CD4-positive, alpha-beta memory T cell (primary cell): ENCODE measurements at regions not wholly inside any gene's neighbourhood (a gene's known extent, or its start where the extent isn't known, plus 50 kb on each side); places are given as distances from the start of the nearest gene placed in this dataset.

ENCODE experiments used
- CTCF ChIA-PET: fragments of 350-600 bp; sonication (Branson Sonifier 250); formaldehyde crosslinking; loops from one replicate; lab custom pipeline; 2021; ENCODE audit warnings: inconsistent platforms; ENCODE audit not compliant: partially characterized antibody; lab: Charles Lee
- POLR2A ChIA-PET: fragments of 350-600 bp; sonication (Branson Sonifier 250); formaldehyde crosslinking; loops from one replicate; lab custom pipeline; 2021; ENCODE audit not compliant: partially characterized antibody; lab: Charles Lee
- DNase-seq, 5 donors: peaks; one replicate each; pipeline versions ENCODE4 v3.0.0 to v3.0.0-alpha.2; 2020 to 2022; ENCODE audit warnings: mixed read lengths in 1 of 5
- H3K27ac ChIP-seq: one replicate; pipeline ENCODE4 v1.7.0; 2013; ENCODE audit warnings: low read depth, low read length
- H3K27me3 ChIP-seq: 2 replicates; pipeline ENCODE4 v1.7.0; 2013; ENCODE audit warnings: mild to moderate bottlenecking, low read length, moderate library complexity; ENCODE audit not compliant: insufficient read depth
- H3K36me3 ChIP-seq: 2 replicates; pipeline ENCODE4 v1.7.0; 2013; ENCODE audit warnings: mild to moderate bottlenecking, low read length, moderate library complexity; ENCODE audit not compliant: insufficient read depth
- H3K4me1 ChIP-seq: 2 replicates; pipeline ENCODE4 v1.7.0; 2013; ENCODE audit warnings: mild to moderate bottlenecking, low read length, moderate library complexity; ENCODE audit not compliant: insufficient read depth
- H3K4me3 ChIP-seq, 2 donors: one replicate each; pipeline ENCODE4 v1.7.0; 2013; ENCODE audit warnings: low read length in 2 of 2, mild to moderate bottlenecking in 1 of 2
- H3K9me3 ChIP-seq, 2 donors: one replicate each; pipeline ENCODE4 v1.7.0; 2013; ENCODE audit warnings: low read length in 2 of 2, control low read depth in 1 of 2; ENCODE audit not compliant: control insufficient read depth in 1 of 2
- H3K27ac Mint-ChIP-seq, 7 donors: one replicate each; pipeline ENCODE4 v1.8.0; 2020 to 2021; ENCODE audit warnings: mixed read lengths in 7 of 7, mild to moderate bottlenecking in 6 of 7, inconsistent platforms in 3 of 7, moderate library complexity in 3 of 7
- H3K27me3 Mint-ChIP-seq, 2 donors: one replicate each; pipeline ENCODE4 v1.8.0; 2020 to 2021; ENCODE audit warnings: mixed read lengths in 2 of 2
- H3K36me3 Mint-ChIP-seq, 2 donors: one replicate each; pipeline ENCODE4 v1.8.0; 2020 to 2021; ENCODE audit warnings: mixed read lengths in 2 of 2, inconsistent platforms in 1 of 2, mild to moderate bottlenecking in 1 of 2
- H3K4me1 Mint-ChIP-seq, 4 donors: one replicate each; pipeline ENCODE4 v1.8.0; 2020 to 2021; ENCODE audit warnings: mixed read lengths in 4 of 4, mild to moderate bottlenecking in 1 of 4
- H3K4me3 Mint-ChIP-seq, 8 donors: one replicate each; pipeline ENCODE4 v1.8.0; 2020 to 2021; ENCODE audit warnings: mixed read lengths in 8 of 8, mild to moderate bottlenecking in 7 of 8, moderate library complexity in 6 of 8, inconsistent platforms in 3 of 8
- H3K9me3 Mint-ChIP-seq, 8 donors: one replicate each; pipeline ENCODE4 v1.8.0; 2020 to 2021; ENCODE audit warnings: mixed read lengths in 8 of 8, mild to moderate bottlenecking in 5 of 8, inconsistent platforms in 3 of 8, moderate library complexity in 1 of 8
- intact Hi-C: fragments of 100-400 bp; cut with micrococcal nuclease; formaldehyde crosslinking; loops from one replicate; pipeline ENCODE4 v1.15.1; 2023

DNA sequence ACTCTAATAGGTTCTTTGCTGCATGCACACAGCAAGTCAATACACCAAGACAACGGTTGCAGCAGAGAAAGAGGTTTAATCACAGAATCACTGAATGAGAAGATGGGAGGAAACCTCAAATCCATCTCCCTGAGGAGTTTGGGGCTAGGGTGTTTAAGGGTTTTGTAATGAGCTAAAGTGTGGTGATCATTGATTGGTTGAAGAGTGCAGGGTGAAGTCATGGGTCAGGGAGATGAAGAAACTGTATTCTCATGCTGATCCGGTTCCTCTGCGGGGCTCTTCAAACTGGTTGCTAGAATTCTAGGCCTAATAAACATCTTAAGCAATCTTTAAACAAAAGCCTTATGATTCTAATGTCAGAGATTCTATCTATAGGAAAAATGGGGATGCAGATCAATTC, 432.5 kb upstream of the FAM47C start:
- Mint-ChIP-seq H3K4me1 (no peaks in the 10 kb centered on the region), H3K27ac (no peak overlapping the region), H3K36me3 (no peaks in the 10 kb centered on the region), H3K9me3 (peaks cover 0 to 5% (median 0%) of the 10 kb centered on the region in 8 donors), H3K4me3 (no peak overlapping the region), H3K27me3 (no peaks in the 10 kb centered on the region)
- no peaks in the 10 kb centered on the region for H3K4me1 ChIP-seq
- no peak overlapping the region for H3K4me3 ChIP-seq
- POLR2A ChIA-PET: no interaction called here
- no peak for DNase-seq
- H3K27ac ChIP-seq: no peak overlapping the region
- intact Hi-C loops: no loop called here
- H3K9me3 ChIP-seq: no peaks in the 10 kb centered on the region
- no peaks in the 10 kb centered on the region for H3K36me3 ChIP-seq
- no peaks in the 10 kb centered on the region for H3K27me3 ChIP-seq
- CTCF ChIA-PET: no interaction called here

DNA sequence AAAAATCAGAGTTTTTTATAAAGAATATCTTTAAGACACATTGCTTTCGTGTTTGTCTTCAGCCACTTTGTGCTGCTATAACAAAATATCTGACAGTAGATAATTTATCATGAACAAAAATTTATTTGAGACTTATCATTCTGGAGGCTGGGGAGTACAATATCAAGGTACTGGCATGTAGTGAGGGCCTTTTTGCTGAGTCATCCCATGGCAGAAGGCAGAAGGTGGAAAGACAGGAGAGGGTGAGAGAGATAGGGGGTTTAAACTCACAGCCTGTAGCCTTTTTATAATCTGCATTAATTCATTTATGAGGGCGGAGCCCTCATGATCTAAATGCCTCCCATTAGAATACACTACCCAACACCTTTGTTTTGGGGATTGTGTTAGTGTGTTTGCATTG, 431.2 kb upstream of the FAM47C start:
- POLR2A ChIA-PET: no interaction called here
- Mint-ChIP-seq H3K27me3 (no peaks in the 10 kb centered on the region), H3K4me3 (no peak overlapping the region), H3K4me1 (no peaks in the 10 kb centered on the region), H3K9me3 (peaks cover 0 to 4% (median 0%) of the 10 kb centered on the region in 8 donors), H3K27ac (peak overlapping the region in 1 of 7 donors; percentile 60), H3K36me3 (no peaks in the 10 kb centered on the region)
- Histone ChIP-seq H3K27me3 (no peaks in the 10 kb centered on the region), H3K9me3 (no peaks in the 10 kb centered on the region), H3K36me3 (no peaks in the 10 kb centered on the region), H3K27ac (no peak overlapping the region), H3K4me3 (no peak overlapping the region), H3K4me1 (no peaks in the 10 kb centered on the region)
- CTCF ChIA-PET: no interaction called here
- intact Hi-C loops: no loop called here
- no peak for DNase-seq

DNA sequence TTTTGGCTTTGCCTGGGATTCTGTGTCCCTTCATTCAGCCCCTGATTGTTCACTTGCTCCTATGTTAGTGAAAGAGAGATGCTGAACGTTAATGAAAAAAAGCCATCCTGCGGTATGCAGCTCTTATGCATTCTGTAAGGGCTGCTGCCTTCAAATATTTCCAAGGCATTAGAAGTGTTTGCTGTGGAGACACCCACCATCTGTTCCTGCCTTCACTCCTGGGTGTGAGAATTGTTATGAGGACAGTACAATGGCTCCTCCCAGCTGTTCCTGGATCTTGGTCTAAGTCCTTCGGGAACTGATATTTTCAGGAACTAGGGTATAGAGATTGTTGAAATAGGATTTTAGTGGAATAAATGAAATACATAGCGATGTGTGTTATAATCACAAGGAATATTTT, 427.1 kb upstream of the FAM47C start:
- Mint-ChIP-seq H3K4me1 (no peaks in the 10 kb centered on the region), H3K9me3 (peaks cover 0 to 5% (median 0%) of the 10 kb centered on the region in 8 donors), H3K27me3 (no peaks in the 10 kb centered on the region), H3K27ac (no peak overlapping the region), H3K36me3 (no peaks in the 10 kb centered on the region), H3K4me3 (no peak overlapping the region)
- no peak for DNase-seq
- intact Hi-C loops: no loop called here
- H3K27ac ChIP-seq: no peak overlapping the region
- no peaks in the 10 kb centered on the region for H3K27me3 ChIP-seq
- ChIA-PET POLR2A (no interaction called here), CTCF (no interaction called here)
- no peaks in the 10 kb centered on the region for H3K36me3 ChIP-seq
- no peak overlapping the region for H3K4me3 ChIP-seq
- no peaks in the 10 kb centered on the region for H3K4me1 ChIP-seq
- H3K9me3 ChIP-seq: no peaks in the 10 kb centered on the region

DNA sequence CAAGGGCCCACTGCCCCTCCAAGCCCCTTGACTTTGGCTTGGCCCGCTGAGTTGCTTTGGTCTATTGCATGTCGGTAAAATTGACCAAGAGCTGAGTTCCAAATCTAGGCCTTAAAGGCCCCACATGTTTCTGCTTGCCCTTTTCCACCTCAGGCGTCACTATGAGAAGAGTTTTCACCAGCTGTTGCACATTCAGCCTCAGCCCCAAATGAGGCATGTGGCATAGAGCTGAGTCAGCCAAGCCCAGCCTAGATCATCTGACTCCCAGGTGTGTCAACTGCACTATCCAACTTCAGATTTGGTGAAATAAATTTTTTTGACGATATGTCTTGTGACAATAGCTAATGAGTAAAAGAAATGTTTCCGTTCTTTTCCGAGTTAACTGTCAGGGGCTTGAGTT, 424.5 kb upstream of the FAM47C start:
- POLR2A ChIA-PET: no interaction called here
- no peaks in the 10 kb centered on the region for H3K36me3 ChIP-seq
- CTCF ChIA-PET: no interaction called here
- Mint-ChIP-seq H3K4me1 (no peaks in the 10 kb centered on the region), H3K9me3 (peaks cover 0 to 4% (median 0%) of the 10 kb centered on the region in 8 donors), H3K36me3 (no peaks in the 10 kb centered on the region), H3K27me3 (no peaks in the 10 kb centered on the region), H3K4me3 (no peak overlapping the region), H3K27ac (no peak overlapping the region)
- H3K4me1 ChIP-seq: no peaks in the 10 kb centered on the region
- no peaks in the 10 kb centered on the region for H3K9me3 ChIP-seq
- H3K4me3 ChIP-seq: no peak overlapping the region
- no peaks in the 10 kb centered on the region for H3K27me3 ChIP-seq
- no peak overlapping the region for H3K27ac ChIP-seq
- intact Hi-C loops: no loop called here
- no peak for DNase-seq

DNA sequence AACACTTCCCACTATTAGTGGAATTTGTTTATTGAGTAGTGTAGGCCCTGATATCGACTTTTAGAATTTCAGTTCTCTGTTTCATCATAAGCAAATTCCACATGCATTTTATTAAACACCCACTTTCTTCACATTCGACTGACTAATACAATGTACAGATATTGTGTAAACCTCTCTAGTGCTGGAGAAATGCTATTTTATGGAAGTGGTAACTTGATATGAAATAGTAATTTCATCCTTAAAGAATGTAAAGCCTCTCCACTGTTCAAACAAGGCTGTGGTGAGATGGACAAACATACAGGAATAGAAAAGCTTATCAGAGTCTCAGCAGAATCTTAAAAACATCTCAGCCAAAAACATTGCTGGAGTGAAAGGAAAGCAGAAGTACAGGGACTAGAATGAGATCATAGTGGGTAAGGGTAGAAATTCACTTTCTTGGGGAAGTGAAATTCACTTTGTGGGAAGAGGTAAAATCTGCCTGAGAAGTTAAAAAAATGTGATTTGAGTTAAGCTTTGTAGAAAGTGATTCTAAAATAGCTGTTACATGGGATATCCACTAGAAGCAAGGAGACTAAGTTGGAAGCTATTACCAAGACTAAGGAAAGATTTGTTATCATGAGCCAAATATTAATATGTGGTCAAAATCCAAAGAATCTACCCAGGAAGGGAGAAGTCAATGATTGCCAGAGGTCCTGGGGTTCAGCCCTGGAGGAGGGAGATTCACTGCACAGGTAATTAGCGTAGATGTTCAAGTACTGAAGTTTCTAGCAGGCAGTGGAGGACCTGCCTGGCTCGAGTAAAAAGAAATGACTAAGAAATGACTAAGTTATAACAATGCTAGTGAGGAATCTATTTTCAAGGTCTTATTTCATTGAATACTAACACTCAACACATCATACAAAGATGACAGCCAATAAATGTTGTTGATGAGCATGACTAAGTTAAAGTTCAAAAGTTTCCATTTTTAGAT, 398.3 kb upstream of the FAM47C start:
- Histone ChIP-seq H3K36me3 (no peaks in the 10 kb centered on the region), H3K9me3 (no peaks in the 10 kb centered on the region), H3K4me1 (no peaks in the 10 kb centered on the region), H3K4me3 (no peak overlapping the region), H3K27ac (no peak overlapping the region), H3K27me3 (no peaks in the 10 kb centered on the region)
- H3K36me3 Mint-ChIP-seq: no peaks in the 10 kb centered on the region
- H3K4me3 Mint-ChIP-seq: no peak overlapping the region
- H3K9me3 Mint-ChIP-seq: peaks cover 0 to 9% (median 1%) of the 10 kb centered on the region in 8 donors
- H3K27me3 Mint-ChIP-seq: no peaks in the 10 kb centered on the region
- DNase-seq: no peak
- H3K27ac Mint-ChIP-seq: no peak overlapping the region
- CTCF ChIA-PET: no interaction called here
- POLR2A ChIA-PET: no interaction called here
- intact Hi-C loops: no loop called here
- no peaks in the 10 kb centered on the region for H3K4me1 Mint-ChIP-seq

DNA sequence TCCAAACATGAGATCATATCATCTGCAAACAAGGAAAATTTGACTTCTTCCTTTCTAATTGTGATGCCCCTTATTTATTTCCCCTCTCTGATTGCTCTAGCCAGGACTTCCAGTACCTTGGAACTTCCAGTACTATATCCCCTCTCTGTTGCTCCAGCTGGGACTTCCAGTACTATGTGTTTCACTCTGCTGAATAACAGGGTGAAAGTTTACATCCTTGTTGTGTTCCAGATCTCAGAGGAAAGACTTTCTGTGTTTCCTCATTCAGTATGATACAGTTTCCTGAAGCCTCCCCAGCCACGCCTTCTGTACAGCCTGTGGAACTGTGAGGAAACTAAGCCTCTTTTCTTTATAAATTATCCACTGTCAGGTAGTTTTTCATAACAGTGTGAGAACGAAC, 381.3 kb upstream of the FAM47C start:
- H3K4me3 ChIP-seq: no peak overlapping the region
- Mint-ChIP-seq H3K4me3 (no peak overlapping the region), H3K27ac (no peak overlapping the region), H3K4me1 (no peaks in the 10 kb centered on the region), H3K36me3 (no peaks in the 10 kb centered on the region), H3K27me3 (no peaks in the 10 kb centered on the region), H3K9me3 (peaks cover 0 to 4% (median 1%) of the 10 kb centered on the region in 8 donors)
- DNase-seq: no peak
- H3K27ac ChIP-seq: no peak overlapping the region
- ChIA-PET POLR2A (no interaction called here), CTCF (no interaction called here)
- H3K4me1 ChIP-seq: no peaks in the 10 kb centered on the region
- H3K9me3 ChIP-seq: no peaks in the 10 kb centered on the region
- no peaks in the 10 kb centered on the region for H3K36me3 ChIP-seq
- intact Hi-C loops: no loop called here
- H3K27me3 ChIP-seq: no peaks in the 10 kb centered on the region

DNA sequence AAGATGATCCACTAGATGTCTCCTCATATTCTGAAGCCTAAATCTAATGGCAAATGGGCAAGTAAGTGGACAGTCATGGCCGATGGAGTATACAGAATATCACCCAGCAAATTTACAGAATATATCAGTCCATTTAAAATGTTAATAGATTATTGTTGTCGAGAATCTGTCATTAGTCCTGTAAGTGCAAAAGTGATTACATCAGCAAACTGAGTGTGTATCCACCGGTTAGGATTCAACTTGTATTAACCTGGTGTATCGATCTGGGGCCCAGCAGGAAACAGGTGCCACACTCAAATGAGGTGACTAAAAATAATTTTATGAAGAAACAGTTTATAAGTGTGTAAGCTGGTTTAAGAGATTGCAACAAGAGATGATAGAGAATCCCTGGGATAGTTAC, 367.9 kb upstream of the FAM47C start:
- ChIA-PET CTCF (no interaction called here), POLR2A (no interaction called here)
- Histone ChIP-seq H3K27ac (no peak overlapping the region), H3K4me3 (no peak overlapping the region), H3K9me3 (no peaks in the 10 kb centered on the region), H3K4me1 (no peaks in the 10 kb centered on the region), H3K36me3 (no peaks in the 10 kb centered on the region), H3K27me3 (no peaks in the 10 kb centered on the region)
- no peak overlapping the region for H3K27ac Mint-ChIP-seq
- DNase-seq: no peak
- intact Hi-C loops: no loop called here
- H3K27me3 Mint-ChIP-seq: no peaks in the 10 kb centered on the region
- H3K36me3 Mint-ChIP-seq: no peaks in the 10 kb centered on the region
- H3K9me3 Mint-ChIP-seq: peaks cover 0 to 2% (median 0%) of the 10 kb centered on the region in 8 donors
- H3K4me1 Mint-ChIP-seq: no peaks in the 10 kb centered on the region
- H3K4me3 Mint-ChIP-seq: no peak overlapping the region
